GM12891 (cell line): ENCODE measurements at regions not wholly inside any gene's neighbourhood (a gene's known extent, or its start where the extent isn't known, plus 50 kb on each side); places are given as distances from the start of the nearest gene placed in this dataset.

Experiments used
- PAX5 ChIP-seq: IDR thresholded peaks from 2 replicates; pipeline ENCODE4 v1.6.1; 2011; ENCODE audit warnings: low read length, moderate library complexity, mild to moderate bottlenecking; ENCODE audit not compliant: insufficient read depth, severe bottlenecking
- POLR2A ChIP-seq: IDR thresholded peaks from 2 replicates; pipeline ENCODE4 v1.6.1; 2011; ENCODE audit warnings: low read depth, low read length, control low read depth
- POLR2AphosphoS5 ChIP-seq: IDR thresholded peaks from 2 replicates; pipeline ENCODE4 v1.6.1; 2011; ENCODE audit warnings: low read depth, low read length, control low read depth
- POU2F2 ChIP-seq: IDR thresholded peaks from 2 replicates; pipeline ENCODE4 v1.6.1; 2011; ENCODE audit warnings: low read depth, mild to moderate bottlenecking, control low read depth, low read length, moderate library complexity
- SPI1 ChIP-seq: IDR thresholded peaks from 2 replicates; pipeline ENCODE4 v1.6.1; 2011; ENCODE audit warnings: low read depth, low read length, control low read depth
- TAF1 ChIP-seq: IDR thresholded peaks from 2 replicates; pipeline ENCODE4 v1.6.1; 2011; ENCODE audit warnings: low read depth, low read length, control low read depth

DNA sequence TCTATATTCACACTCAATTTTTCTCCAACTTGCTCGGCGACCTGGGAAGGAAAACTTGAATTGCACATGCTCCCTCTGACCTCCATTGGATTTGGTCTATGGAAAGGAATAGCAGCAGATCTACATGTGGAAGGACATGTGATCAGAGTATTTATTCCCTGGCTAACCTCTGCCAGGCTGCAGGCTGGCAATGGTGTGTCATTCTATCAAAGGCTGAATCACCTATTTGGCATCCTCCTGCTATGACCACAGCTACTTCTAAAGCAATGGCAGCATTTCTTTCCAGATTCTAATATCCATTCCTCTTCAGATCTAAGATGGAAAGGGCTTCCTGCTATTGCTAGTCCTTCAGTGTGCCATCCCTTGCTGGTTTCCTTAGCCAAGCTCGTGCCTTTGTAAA, 144.3 kb upstream of the FREM2 start:
- TF ChIP-seq POLR2A: no peak
- no peak for TF ChIP-seq POLR2AphosphoS5
- TF ChIP-seq TAF1: no peak
- no peak for TF ChIP-seq PAX5
- TF ChIP-seq SPI1: no peak
- no peak for TF ChIP-seq POU2F2
